Lung (tissue), 11 donors: ENCODE measurements at regions not wholly inside any gene's neighbourhood (a gene's known extent, or its start where the extent isn't known, plus 50 kb on each side); places are given as distances from the start of the nearest gene placed in this dataset.
A peak's percentile ranks its signal among the peaks of the same experiment; 100 is the strongest.

Experiments
- ATAC-seq: fragments of 200-7000 bp; cut with Tn5 transposase; one replicate; pipeline ENCODE4 v1.9.1; 2020; ENCODE audit warnings: moderate number of reproducible peaks; ENCODE audit not compliant: insufficient read depth, low FRiP score
- DNase-seq, 3 donors: peaks; one replicate each; pipeline ENCODE4 v3.0.0-alpha.2; 2013 to 2017
- H3K27ac ChIP-seq, 2 donors: one replicate each; pipeline ENCODE4 v1.5.1; 2013; ENCODE audit warnings: mild to moderate bottlenecking in 2 of 2, moderate library complexity in 2 of 2, control low read depth in 1 of 2, inconsistent platforms in 1 of 2, low read depth in 1 of 2, low read length in 1 of 2
- H3K27me3 ChIP-seq, 3 donors: one replicate each; pipeline ENCODE4 v1.5.1; 2013; ENCODE audit warnings: low read length in 2 of 3; ENCODE audit not compliant: control insufficient read depth in 3 of 3, insufficient read depth in 3 of 3
- H3K36me3 ChIP-seq, 4 donors: one replicate each; pipeline ENCODE4 v1.5.1; 2013; ENCODE audit warnings: low read length in 4 of 4, mild to moderate bottlenecking in 1 of 4, moderate library complexity in 1 of 4; ENCODE audit not compliant: control insufficient read depth in 4 of 4, insufficient read depth in 4 of 4
- H3K4me1 ChIP-seq, 5 donors: one replicate each; pipeline ENCODE4 v1.5.1; 2013; ENCODE audit warnings: low read length in 5 of 5, mild to moderate bottlenecking in 2 of 5, moderate library complexity in 1 of 5; ENCODE audit not compliant: control insufficient read depth in 5 of 5, insufficient read depth in 5 of 5
- H3K4me3 ChIP-seq: one replicate; pipeline ENCODE4 v1.5.1; 2013; ENCODE audit warnings: mild to moderate bottlenecking, control low read depth, moderate library complexity
- H3K9ac ChIP-seq, 2 donors: one replicate each; pipeline ENCODE4 v1.5.1; 2013; ENCODE audit warnings: low read length in 2 of 2, control low read depth in 1 of 2; ENCODE audit not compliant: insufficient read depth in 1 of 2
- H3K9me3 ChIP-seq, 4 donors: one replicate each; pipeline ENCODE4 v1.5.1; 2013; ENCODE audit warnings: low read length in 3 of 4, mild to moderate bottlenecking in 1 of 4, moderate library complexity in 1 of 4; ENCODE audit not compliant: control insufficient read depth in 4 of 4, insufficient read depth in 3 of 4
- CTCF ChIP-seq: IDR thresholded peaks from 2 replicates; pipeline ENCODE4 v1.5.1; 2012; ENCODE audit warnings: mild to moderate bottlenecking; ENCODE audit errors: control extremely low read depth, extremely low read depth
- WGBS, 2 donors: extraction: QIAGEN DNeasy Blood & Tissue Kit; methylation state at CpG; one replicate each; pipeline ENCODE4 v1.1.7; 2013; 5-methylcytosine and 5-hydroxymethylcytosine counted together
- donor health status: control.
- donor health status: control.
- donor health status: Bipolar disorder and iron deficiency.
- donor health status: healthy.
- donor health status: DM: yes; HTN: yes; CAD: no.

GRCh38 chr2:41405441-41405840 lies 642.4 kb upstream of the PKDCC start:
- Histone ChIP-seq H3K27ac (no peak overlapping the region), H3K9ac (no peak overlapping the region), H3K4me1 (no peaks in the 10 kb centered on the region), H3K9me3 (no peaks in the 10 kb centered on the region), H3K36me3 (no peaks in the 10 kb centered on the region), H3K4me3 (no peak overlapping the region), H3K27me3 (no peaks in the 10 kb centered on the region)
- peak in 1 of 3 donors; percentile 2 for DNase-seq
- no peak for TF ChIP-seq CTCF
- 75 to 83% methylated on average over 2 of the region's 2 CpGs for WGBS, 2 donors
- no peak for ATAC-seq

GRCh38 chr2:41409328-41409727 lies 638.5 kb upstream of the PKDCC start:
- no peak for TF ChIP-seq CTCF
- H3K9ac ChIP-seq, result no peak overlapping the region
- DNase-seq, result no peak
- H3K36me3 ChIP-seq, result no peaks in the 10 kb centered on the region
- no peaks in the 10 kb centered on the region for H3K27me3 ChIP-seq
- H3K4me3 ChIP-seq, result no peak overlapping the region
- H3K27ac ChIP-seq, result no peak overlapping the region
- H3K4me1 ChIP-seq, result no peaks in the 10 kb centered on the region
- 62 to 79% methylated on average over 4 of the region's 4 CpGs for WGBS, 2 donors
- H3K9me3 ChIP-seq, result no peaks in the 10 kb centered on the region
- no peak for ATAC-seq

GRCh38 chr2:41410011-41410410 lies 637.8 kb upstream of the PKDCC start:
- no peaks in the 10 kb centered on the region for H3K27me3 ChIP-seq
- H3K27ac ChIP-seq, result no peak overlapping the region
- DNase-seq, result no peak
- no peaks in the 10 kb centered on the region for H3K36me3 ChIP-seq
- no peaks in the 10 kb centered on the region for H3K4me1 ChIP-seq
- H3K9ac ChIP-seq, result no peak overlapping the region
- H3K4me3 ChIP-seq, result no peak overlapping the region
- no peaks in the 10 kb centered on the region for H3K9me3 ChIP-seq
- no peak for TF ChIP-seq CTCF
- no peak for ATAC-seq
- 82 to 87% methylated on average over 3 of the region's 3 CpGs for WGBS, 2 donors

GRCh38 chr2:41413813-41414485 lies 633.9 kb upstream of the PKDCC start:
- Histone ChIP-seq H3K27ac (no peak overlapping the region), H3K9me3 (no peaks in the 10 kb centered on the region), H3K36me3 (no peaks in the 10 kb centered on the region), H3K9ac (no peak overlapping the region), H3K4me1 (no peaks in the 10 kb centered on the region), H3K4me3 (no peak overlapping the region), H3K27me3 (no peaks in the 10 kb centered on the region)
- no peak for TF ChIP-seq CTCF
- ATAC-seq, result no peak
- 65 to 76% methylated on average over 4 of the region's 4 CpGs for WGBS, 2 donors
- DNase-seq, result no peak
